ENCODE measurements at regions not wholly inside any gene's neighbourhood (a gene's known extent, or its start where the extent isn't known, plus 50 kb on each side); places are given as distances from the start of the nearest gene placed in this dataset.

- DNase-seq (ENCODE audit: low read depth in 1 of 2, low spot score in 1 of 2), result no peak
Observed at GRCh38 chr16:49910541-49911071, 54.7 kb upstream of the ZNF423 start.

- no peak for DNase-seq (ENCODE audit: low read depth in 1 of 2, low spot score in 1 of 2)
Observed at GRCh38 chr16:49911430-49911829, 55.5 kb upstream of the ZNF423 start.

- DNase-seq (ENCODE audit: low read depth in 1 of 2, low spot score in 1 of 2), result no peak
Observed at GRCh38 chr16:49912721-49913120, 56.8 kb upstream of the ZNF423 start.

GRCh38 chr16:49913720-49914119 is 57.8 kb upstream of the ZNF423 start:
- DNase-seq (ENCODE audit: low read depth in 1 of 2, low spot score in 1 of 2), result no peak

GRCh38 chr16:49914657-49915056 is 58.7 kb upstream of the ZNF423 start:
- no peak for DNase-seq (ENCODE audit: low read depth in 1 of 2, low spot score in 1 of 2)

GRCh38 chr16:49918257-49918656 is 62.3 kb upstream of the ZNF423 start:
- DNase-seq (ENCODE audit: low read depth in 1 of 2, low spot score in 1 of 2), result no peak

GRCh38 chr16:49919327-49919726 is 63.4 kb upstream of the ZNF423 start:
- DNase-seq (ENCODE audit: low read depth in 1 of 2, low spot score in 1 of 2), result no peak

- no peak for DNase-seq (ENCODE audit: low read depth in 1 of 2, low spot score in 1 of 2)
Observed at GRCh38 chr16:49920397-49920796, 64.5 kb upstream of the ZNF423 start.

- DNase-seq (ENCODE audit: low read depth in 1 of 2, low spot score in 1 of 2), result no peak
Observed at GRCh38 chr16:49921106-49921505, 65.2 kb upstream of the ZNF423 start.

- peak in 1 of 2 donors; percentile 5 for DNase-seq (ENCODE audit: low read depth in 1 of 2, low spot score in 1 of 2)
Observed at GRCh38 chr16:49921791-49922456, 66.0 kb upstream of the ZNF423 start.

- DNase-seq (ENCODE audit: low read depth in 1 of 2, low spot score in 1 of 2), result no peak
Observed at GRCh38 chr16:49923411-49923810, 67.5 kb upstream of the ZNF423 start.

- DNase-seq (ENCODE audit: low read depth in 1 of 2, low spot score in 1 of 2), result no peak
Observed at GRCh38 chr16:49924078-49924477, 68.2 kb upstream of the ZNF423 start.

GRCh38 chr16:49926941-49927340 is 71.0 kb upstream of the ZNF423 start:
- no peak for DNase-seq (ENCODE audit: low read depth in 1 of 2, low spot score in 1 of 2)

GRCh38 chr16:49928176-49929041 is 72.5 kb upstream of the ZNF423 start:
- no peak for DNase-seq (ENCODE audit: low read depth in 1 of 2, low spot score in 1 of 2)

GRCh38 chr16:49929626-49930025 is 73.7 kb upstream of the ZNF423 start:
- DNase-seq (ENCODE audit: low read depth in 1 of 2, low spot score in 1 of 2), result no peak

- no peak for DNase-seq (ENCODE audit: low read depth in 1 of 2, low spot score in 1 of 2)
Observed at GRCh38 chr16:49930841-49931240, 74.9 kb upstream of the ZNF423 start.

- no peak for DNase-seq (ENCODE audit: low read depth in 1 of 2, low spot score in 1 of 2)
Observed at GRCh38 chr16:49931266-49931665, 75.4 kb upstream of the ZNF423 start.

GRCh38 chr16:49931916-49932315 is 76.0 kb upstream of the ZNF423 start:
- no peak for DNase-seq (ENCODE audit: low read depth in 1 of 2, low spot score in 1 of 2)

GRCh38 chr16:49932434-49932833 is 76.5 kb upstream of the ZNF423 start:
- DNase-seq (ENCODE audit: low read depth in 1 of 2, low spot score in 1 of 2), result no peak

GRCh38 chr16:49932946-49933345 is 77.0 kb upstream of the ZNF423 start:
- no peak for DNase-seq (ENCODE audit: low read depth in 1 of 2, low spot score in 1 of 2)

GRCh38 chr16:49936791-49937190 is 80.9 kb upstream of the ZNF423 start:
- DNase-seq (ENCODE audit: low read depth in 1 of 2, low spot score in 1 of 2), result no peak

- no peak for DNase-seq (ENCODE audit: low read depth in 1 of 2, low spot score in 1 of 2)
Observed at GRCh38 chr16:49937886-49938285, 82.0 kb upstream of the ZNF423 start.
